ENCODE measurements at regions not wholly inside any gene's neighbourhood (a gene's known extent, or its start where the extent isn't known, plus 50 kb on each side); places are given as distances from the start of the nearest gene placed in this dataset.

DNA sequence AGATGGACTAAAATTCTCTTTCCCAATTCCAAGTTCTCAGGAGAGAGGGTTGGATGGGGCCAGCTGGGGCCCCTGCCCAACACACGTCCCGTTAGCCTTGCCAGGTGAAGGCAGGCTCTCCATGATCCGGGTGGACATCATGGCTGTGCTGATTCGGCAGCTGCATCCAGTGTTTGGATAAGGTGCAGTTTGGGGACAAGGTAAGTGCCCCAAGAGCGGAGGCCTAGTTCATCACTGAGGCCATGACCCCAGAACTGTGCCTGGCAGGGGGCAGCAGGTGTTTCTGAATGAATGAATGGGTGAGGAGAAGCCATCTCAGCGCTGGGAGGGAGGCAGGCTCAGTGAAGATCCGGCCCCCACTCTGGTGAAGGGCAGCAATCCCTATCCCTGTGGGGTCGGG lies 520.4 kb downstream of the TBC1D22A start:
- no peak for DNase-seq (ENCODE audit: low read depth)

DNA sequence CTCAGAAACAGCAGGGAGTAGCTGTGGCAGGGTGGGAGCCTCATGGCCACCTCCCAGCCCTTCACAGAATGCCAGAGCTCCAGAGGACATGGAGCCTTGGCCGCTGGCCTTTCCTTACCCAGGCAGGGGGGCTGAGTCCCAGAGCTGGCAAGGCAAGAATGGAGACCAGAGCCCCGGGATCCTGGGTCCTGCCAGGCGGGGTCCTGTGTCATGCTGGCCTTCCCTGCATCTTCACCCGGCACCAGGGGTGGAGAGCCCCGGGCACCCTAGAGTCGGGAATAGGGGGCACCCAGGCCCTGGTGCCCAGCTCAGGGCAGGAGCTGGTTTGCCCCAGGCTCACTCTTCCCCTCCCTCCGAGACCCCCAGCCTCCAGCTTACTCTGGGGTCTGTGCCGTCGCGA lies 519.9 kb downstream of the TBC1D22A start:
- no peak for DNase-seq (ENCODE audit: low read depth)

DNA sequence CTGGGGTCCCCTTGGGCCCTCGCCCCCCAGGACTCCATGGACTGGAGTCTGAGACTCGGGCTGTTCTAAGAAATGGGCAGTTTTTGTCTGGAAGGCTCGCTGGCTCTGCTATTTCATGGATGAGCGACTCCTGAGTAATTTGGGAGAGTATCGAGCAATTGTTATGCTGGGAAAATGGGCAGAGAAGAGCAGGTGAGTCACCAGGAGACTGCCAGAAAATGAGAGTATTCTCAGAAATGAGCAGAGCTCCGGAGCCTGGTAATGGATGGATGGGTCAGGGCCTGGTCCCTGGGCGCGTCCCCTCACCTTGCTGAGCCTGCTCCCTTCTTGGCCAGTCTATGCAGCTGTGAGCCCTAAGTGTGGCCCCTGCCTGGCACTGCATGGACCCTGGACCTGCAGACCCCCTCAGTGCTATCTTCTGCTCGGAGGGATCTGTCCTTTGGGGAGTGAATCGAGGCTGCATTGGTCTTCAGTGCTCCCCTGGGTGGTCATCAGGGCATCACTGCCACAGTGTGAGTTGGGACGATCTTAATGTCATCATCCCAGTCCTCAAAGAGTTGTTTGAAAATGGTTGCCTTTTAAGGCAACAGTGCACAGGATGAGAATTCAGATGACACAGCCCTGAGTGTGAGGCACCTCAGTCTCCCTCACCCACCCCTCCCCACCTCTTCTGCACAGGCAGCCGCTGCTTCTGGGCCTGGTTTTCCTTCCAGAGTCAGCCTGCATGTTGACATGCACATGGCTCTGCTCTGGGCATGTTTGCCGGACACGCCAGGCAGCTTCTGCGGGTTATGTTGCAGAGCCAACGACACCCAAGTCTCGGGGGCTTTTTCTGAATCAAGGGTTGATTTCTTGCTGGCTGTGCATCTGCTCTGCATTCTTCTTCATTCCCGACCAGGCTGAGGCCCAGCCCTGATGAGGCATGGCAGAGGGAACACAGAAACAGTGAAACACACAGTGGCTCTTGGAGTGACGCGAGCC lies 519.0 kb downstream of the TBC1D22A start:
- no peak for DNase-seq (ENCODE audit: low read depth)

DNA sequence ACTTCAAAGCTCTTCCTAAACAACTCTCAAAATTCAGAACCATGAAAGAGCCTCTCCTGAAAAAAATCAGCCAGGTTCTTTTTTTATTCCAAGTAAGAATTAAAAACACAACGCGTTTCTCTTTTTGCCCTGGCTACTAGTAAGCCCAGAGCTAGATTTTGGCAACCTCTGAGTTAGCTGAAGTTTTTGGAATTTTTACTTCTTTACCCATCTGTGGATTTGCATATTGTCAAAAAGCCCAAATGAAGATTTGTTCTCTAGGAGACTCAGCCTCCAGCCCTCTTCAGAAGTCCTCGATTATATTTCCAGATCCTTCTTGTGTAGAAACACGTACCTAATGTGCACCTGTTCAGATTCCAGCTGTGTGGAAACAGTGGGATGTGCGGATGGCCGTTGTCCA lies 517.9 kb downstream of the TBC1D22A start:
- no peak for DNase-seq (ENCODE audit: low read depth)

DNA sequence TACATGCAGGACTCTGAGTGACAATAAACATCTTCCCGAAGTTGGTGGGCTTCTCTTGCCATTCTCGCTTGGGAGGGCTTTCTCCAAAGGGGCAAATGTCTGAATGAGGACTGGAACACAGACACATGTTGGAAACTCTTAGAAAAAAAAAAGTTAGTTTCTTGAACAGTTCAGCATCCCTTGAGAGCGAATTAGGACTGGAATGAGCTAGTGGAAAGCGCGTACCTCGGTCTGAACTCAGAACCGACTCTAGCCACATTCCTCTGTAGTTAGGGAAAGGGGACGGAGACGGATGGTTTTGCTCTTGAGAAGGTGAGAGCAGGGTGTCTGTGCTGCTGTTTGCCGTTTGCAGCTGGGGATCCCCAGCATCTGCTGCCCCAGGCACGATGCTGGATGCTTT lies 517.3 kb downstream of the TBC1D22A start:
- no peak for DNase-seq (ENCODE audit: low read depth)

DNA sequence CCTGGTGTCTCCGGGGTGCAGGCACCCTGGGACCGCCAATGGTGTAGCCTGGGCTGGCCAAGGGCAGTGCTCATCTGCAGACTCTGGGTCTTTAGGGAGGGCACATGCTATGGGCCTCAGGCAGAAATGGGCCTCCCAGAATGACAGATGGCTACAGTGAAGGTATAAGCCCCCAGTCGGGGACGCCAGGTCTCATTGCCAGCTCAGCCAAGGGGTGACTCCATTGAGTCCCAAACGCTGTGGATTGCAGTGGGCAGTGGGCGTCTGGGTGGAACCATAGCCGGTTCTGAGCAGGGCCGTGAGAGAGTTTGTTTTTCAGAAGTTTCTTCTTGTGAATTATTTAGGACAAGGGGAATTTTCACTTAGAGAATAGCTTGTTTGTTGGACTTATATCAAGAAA lies 516.9 kb downstream of the TBC1D22A start:
- no peak for DNase-seq (ENCODE audit: low read depth)

DNA sequence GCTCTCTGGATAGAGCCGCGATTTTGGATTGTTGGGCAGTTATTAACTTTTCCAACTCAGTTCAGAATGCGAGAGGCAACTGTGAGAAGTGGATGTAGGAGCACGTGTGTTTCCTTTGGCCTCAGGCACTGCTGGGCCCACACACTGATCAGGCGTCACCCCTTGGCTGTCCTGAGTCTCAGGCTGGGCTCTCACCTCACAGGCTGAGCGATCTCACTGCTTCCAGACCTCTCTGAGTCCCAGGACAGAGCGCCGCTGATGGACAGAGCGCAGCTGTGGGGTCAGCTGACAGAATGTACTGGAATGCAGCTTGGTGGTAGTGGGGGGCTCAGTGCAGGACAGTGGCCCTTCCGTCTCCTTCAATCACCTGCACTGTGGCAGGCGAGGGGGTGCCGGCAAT lies 516.2 kb downstream of the TBC1D22A start:
- DNase-seq (ENCODE audit: low read depth), result no peak

DNA sequence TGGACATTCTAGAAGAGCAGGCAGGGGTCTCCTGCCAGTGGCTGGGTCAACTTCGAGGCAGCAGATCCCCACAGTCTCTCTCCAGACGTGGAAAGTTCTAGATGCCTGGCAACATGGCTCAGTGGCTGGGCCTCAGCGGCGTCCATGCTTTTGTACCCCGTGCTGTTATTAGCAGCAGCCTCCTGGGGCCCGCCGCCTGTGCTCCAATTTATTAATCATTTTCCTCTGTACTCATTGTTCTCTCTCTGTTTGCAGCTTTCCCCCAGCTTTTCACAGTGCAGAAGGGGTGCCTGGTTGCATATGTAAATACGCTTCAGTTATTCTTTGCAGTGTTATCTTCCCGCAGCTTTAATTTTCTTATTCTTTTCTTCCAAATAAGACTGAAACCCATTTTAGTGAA lies 515.1 kb downstream of the TBC1D22A start:
- DNase-seq (ENCODE audit: low read depth), result no peak

DNA sequence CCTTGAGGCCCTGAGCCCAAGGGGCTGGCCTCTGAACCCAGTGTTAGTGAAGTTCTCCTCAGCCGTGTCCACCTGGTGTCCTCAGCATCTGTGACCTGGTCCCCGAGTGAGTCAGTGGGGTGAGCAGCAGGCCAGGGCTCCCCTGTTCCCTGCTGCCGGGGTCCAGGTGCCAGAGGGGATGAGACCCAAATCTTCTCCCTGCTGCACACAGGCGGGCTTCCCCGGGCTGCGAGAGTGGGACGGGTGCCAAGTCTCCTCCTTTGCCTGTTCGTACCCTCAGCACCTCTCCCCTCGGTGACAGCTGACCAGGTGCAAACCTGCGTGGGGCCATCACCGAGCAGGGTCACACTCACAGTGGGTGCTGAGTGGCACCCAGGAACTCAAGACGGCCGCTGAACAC lies 514.5 kb downstream of the TBC1D22A start:
- no peak for DNase-seq (ENCODE audit: low read depth)

DNA sequence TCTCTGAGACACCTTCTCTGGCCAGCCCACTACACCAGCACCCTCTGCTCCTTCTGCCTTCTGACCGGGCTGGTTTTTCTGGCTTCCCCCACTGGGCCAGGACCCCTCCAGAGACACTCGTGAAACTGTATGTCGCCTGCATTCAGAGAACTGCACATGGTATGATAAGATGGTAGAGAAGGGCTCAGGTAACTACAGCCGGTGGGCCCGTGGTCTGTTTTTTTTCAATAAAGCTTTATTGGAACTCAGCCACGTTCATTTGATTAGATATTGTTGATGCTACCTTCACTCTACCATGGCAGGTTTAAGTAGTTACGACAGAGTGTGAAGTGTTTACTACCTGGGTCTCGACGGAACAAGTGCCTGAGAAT lies 514.0 kb downstream of the TBC1D22A start:
- no peak for DNase-seq (ENCODE audit: low read depth)

DNA sequence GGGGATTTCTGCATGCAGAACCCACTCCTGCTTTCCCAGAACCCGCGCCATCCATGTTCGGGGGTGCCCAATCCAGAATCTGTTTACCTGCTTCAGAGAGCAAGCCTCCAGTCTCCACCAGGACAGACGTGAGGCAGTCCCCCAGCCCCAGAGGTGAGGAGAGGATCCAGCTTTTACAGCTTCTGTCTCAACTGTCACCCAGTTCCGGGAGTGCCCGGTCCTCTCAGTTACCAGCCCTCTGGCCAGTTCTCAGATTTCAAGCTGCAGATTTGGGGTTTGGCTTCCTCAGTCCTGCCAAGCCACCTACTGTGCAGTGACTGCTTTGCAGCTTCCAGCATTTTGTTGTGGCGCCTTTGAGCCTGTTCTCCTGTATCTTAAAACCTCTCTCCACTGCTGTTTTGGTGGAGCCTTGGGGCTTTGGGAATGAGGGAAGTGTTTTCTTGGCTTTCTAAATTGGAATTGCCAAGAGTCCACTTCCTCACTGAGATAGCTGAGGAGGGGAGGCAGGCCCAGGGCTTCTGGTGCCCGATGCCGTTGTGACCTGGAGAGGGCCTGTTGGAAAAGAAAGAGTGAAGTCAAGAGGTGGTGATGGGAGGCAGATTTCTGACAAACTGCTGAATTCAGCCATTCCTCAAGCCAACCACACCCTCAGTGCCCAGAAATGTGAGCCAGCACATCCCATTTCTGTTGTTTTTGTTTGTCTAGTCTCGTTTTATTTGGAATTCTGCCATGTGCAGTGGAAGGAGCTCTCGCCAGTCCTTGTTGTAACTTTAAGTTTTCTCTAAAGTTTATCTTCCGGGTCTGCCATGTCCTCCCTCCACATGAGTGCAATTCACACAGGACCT lies 513.4 kb downstream of the TBC1D22A start:
- DNase-seq (ENCODE audit: low read depth), result no peak

DNA sequence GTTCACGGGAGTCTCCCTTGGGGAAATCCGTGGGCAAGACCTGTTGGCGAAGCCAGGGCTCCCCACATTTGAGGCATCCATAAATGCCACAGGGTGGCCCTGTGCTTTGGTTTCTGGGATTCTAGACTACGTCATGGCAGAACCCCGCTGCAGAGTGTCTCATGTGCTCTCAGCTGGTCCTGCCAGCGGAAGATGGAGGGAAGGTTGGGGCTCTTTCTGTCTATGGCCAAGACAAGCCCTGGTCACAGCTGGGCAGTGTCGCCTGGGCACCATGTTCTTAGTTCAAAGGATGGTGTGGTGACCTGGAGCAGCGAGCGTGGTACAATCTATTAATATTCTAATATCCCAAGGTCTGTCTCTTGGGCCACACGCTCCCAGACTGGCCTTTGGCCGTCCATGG lies 511.7 kb downstream of the TBC1D22A start:
- no peak for DNase-seq (ENCODE audit: low read depth)

DNA sequence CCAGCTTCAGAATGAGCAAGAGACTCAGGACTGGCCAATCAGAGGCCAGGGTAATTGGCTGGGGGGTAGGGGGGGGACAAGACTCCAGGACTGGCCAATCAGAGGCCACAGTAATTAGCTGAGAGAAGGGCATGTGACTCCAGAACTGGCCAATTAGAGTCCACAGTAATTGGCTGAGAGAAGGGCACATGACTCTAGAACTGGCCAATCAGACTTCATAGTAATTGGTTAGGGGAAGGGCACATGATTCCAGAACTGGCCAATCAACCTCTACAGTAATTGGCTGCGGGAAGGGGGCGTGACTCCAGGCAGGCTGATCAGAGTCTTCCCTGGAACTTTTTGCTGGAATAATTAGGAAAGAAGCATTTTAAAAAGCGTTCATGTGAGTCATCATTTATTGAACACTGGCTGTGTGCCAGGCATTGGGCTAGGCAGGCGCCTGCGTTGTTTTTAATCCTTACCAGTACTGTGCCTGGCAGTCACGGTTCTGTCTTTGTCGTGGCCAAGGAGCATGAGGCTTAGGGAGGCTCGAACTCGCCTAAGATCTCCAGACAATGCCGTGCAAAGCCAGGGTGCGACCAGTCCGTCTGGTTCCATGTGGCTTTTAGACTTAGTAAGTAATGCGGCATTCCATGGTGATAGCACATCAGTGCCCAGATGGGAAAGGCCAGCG lies 508.1 kb downstream of the TBC1D22A start:
- no peak for DNase-seq (ENCODE audit: low read depth)

DNA sequence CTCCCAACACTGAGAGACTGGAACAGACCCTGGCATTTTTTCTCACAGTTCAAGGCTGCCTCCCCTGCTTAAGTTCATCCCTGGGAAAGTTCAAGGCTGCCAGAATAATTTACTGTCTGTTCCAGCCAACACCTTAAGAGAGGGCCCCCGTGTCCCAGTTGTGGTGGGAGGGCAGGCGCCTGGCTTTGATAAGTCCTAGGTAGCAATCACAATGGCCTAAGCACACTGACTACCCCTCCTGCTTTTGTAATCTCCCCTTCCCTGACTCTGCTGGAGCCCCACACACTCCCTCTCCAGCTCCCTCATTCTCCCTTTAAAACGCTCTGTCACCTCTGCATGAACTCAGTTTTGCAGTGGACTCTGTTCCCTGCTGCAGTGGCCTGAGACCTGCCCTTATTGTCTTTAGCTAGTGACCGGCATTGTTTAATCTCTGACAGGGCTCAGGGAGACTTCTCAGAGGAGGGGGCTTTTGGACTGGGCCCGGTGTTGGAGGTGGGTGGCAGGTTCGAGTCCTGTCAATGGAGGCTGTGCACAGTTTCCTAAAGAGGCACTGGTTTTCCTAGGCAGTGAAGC lies 507.2 kb downstream of the TBC1D22A start:
- no peak for DNase-seq (ENCODE audit: low read depth)

DNA sequence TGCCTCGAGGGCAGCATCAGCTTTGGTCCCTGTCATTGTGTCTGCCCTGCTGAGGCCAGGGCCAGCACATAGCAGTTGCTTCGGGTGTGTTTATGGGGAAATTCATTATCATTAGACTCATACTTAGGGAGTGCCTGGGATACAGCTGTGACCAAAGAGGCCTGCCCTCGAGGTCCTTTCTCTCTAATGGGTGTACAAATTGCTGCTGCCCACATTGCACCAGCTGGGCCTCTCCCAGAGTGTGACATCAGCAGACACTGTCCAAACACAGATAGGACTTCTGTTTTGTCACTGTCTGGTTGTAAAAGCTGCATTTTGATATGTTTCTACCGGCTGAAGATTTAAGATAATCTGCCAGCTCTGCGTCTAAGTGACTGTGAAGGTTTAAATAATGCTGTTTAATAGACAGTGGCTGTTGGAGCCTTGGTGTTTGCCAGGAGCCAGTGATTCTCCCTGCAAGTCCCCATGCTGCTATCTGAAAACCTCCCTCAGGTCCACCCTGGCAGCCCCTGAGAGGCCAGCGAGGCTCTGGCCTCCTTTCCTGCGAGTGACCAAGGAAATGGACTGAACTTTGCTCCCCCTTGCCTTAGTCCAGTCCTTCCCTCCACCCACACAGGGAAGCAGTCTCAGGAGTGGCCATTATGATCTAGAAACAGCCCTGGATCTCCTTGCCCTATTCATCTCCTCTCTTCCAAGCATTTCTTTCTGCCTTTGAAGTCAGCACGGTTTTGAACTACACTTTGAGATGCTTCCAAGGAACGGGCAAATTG lies 505.2 kb downstream of the TBC1D22A start:
- DNase-seq (ENCODE audit: low read depth), result no peak

DNA sequence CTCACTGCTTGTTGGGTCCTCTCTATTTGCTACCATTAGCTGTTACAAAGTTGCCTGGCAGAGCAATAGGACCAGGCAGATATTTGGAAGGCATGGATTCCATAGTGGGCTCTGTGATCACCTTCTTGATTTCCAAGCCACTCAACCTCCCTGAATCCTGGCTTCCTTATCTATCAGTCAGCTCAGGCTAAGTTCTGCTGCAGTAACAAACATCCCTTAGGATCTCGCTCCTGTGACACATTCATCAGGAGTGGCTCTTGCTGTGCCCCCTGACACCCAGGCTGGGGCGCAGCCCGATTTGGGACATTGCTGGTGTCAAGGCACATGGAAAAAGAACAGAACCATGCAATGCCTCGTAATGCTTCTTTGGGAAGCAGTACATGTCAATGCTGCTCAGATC lies 503.9 kb downstream of the TBC1D22A start:
- no peak for DNase-seq (ENCODE audit: low read depth)

DNA sequence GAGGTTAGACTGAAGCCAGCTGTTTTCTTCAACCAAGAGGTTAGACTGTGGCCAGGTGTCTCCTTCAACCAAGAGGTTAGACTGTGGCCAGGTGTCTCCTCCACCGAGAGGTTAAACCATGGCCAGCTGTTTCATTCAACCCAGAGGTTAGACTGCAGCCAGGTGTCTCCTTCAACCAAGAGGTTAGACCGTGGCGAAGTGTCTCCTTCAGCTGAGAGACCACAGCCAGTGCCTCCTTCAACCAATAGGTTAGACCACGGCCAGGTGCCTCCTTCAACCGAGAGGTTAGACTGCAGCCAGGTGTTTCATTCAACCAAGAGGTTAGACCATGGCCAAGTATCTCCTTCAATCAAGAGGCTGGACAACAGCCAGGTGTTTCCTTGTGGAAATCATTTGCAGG lies 498.1 kb downstream of the TBC1D22A start:
- no peak for DNase-seq (ENCODE audit: low read depth)

DNA sequence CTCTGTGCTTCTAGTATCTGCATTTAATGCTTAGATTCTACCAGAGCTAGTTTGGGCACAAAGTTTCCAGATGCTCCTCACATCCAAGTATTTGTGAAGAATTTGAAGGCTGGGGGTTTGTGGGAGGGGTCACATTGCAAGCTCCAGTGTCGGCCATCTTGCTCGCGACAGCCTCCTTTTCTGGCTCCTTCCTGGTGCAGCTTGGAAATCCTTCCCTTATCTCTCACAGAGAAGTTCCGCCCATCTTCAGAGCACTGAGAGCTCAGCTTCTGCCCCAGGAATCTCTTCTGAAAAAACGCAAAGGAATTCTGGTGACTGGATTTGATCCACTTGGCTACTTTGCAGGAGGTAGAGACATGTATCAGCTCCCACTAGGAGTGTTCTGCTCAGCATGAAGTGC lies 497.5 kb downstream of the TBC1D22A start:
- no peak for DNase-seq (ENCODE audit: low read depth)

DNA sequence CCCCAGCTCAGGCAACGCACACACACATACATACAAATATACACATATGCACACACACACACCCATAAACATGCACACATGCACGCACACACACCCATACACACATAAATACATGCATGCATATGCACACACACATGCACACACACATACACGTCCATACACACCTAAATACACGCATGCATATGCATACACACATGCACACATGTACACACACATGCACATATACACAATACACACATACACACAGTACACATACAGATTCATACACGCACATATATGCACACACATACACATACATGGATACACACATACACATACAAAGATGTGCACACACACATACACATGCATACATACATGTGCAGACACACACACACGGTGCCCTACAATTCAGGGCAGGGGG lies 496.6 kb downstream of the TBC1D22A start:
- no peak for DNase-seq (ENCODE audit: low read depth)

DNA sequence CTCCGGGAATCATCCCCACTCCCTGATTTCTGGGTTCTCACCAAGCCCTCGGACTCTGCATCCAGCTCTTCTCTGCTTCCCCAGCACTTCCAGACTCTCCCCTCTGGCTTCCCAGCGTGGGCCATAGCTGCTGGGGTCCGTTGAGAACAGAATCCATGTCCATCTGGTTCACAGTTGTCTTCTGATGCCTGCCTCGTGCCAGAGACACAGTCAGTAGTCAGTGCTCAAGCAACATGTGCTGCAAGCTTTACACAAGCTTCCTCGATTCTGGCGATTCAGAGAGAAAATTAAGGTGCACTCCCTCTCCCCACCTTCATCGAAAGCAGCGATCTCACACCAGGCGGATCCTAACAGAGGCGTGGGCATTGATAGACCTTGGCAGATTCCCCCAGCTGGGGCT lies 495.5 kb downstream of the TBC1D22A start:
- no peak for DNase-seq (ENCODE audit: low read depth)

DNA sequence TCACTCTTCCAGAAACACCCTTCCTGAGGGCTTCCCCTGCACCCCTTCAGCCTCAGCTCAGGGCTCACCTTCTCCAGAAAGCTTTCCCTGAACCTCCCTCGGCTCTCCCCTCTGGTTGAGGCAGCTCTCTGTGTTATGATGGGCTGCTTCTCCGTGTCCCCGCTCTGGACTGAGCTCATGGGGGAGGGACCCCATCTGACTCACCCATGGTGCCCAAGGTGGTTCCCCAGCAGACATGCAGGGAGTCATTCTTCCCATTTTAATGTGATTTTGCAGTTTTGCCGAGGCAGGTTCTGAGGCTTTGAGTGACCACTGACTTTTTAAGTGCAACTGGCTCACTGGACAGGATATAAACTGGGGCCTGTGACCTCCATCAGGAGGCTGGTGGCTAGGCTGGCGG lies 495.1 kb downstream of the TBC1D22A start:
- no peak for DNase-seq (ENCODE audit: low read depth)

DNA sequence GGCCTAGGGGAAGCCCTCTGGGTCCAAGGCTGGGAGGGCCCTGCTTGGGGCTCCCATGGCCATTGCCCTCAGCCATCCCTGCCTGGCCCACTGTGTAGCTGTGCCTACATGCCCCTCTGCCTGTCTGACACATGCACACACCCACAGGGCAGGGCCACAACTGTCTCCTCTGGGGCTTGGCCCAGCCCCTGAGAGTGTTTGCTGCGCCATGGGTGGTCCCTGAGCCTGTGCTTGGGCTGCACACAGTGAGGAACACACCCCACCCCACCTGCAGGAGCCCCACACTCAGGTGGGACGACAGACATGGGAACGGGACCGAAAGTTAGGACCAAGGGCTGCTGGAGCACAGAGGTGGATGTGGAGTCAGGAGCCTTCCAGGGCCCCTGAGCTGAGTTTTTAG lies 489.5 kb downstream of the TBC1D22A start:
- no peak for DNase-seq (ENCODE audit: low read depth)

Data from GM04503 (cell line).